ENCODE measurements at regions not wholly inside any gene's neighbourhood (a gene's known extent, or its start where the extent isn't known, plus 50 kb on each side); places are given as distances from the start of the nearest gene placed in this dataset.

DNA sequence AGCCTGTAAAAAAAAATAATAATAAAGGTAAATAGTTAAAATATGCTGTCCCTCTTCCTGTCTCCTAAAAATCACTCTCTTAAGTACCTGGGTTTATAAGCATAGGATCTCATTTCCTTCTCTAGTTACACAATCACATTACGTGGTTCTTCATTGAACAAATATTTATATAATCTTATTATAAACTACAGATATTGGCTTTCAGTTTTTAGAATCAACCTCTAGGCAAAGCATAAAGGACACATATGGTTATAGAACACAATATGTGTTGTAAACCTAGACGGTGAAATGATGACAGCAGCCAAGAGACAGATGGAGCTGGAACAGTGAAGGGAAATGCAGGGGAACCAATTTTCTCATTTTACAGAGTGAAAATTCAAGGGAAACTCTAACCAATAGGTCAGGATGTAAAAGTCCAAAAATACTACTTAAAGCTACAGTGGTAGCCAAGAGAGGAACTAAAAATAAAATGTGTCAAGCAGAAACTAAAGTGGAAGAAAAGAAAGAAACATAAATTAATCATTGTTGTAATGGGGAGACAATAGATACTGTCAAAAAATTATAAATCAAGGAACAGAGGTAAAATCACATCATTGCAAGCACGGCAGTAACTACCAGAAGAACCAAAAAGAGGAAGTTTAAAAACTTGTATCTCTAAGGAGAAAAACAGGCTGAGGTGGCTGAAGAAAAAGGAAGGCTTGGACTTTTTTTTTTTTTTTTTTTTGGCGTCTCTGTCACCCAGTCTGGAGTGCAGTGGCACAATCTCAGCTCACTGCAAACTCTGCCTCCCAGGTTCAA, 82.8 kb upstream of the CDYL start:
- H3K79me2 ChIP-seq (ENCODE audit: low read length): no peaks in the 10 kb centered on the region
- H3K27me3 ChIP-seq (ENCODE audit: low read length): no peaks in the 10 kb centered on the region
- CTCF ChIA-PET: no interaction called here
- no peaks in the 10 kb centered on the region for H3F3A ChIP-seq (ENCODE audit: low read length, unreplicated experiment)
- intact Hi-C loops (cut with micrococcal nuclease): no loop called here
- no TSS peak for BruUV-seq (replicated peaks)
- H3K27ac ChIP-seq (ENCODE audit: low read length): no peak overlapping the region
- peaks cover 9% of the 10 kb centered on the region for H3K4me1 ChIP-seq (ENCODE audit: insufficient read depth, low read length)
- no peaks in the 10 kb centered on the region for H3K9me3 ChIP-seq (ENCODE audit: low read length)
- no peaks in the 10 kb centered on the region for H3K36me3 ChIP-seq (ENCODE audit: low read depth, low read length)
- peak; percentile 70 for ATAC-seq
- peak; percentile 49 for DNase-seq
- no peak overlapping the region for H3K9ac ChIP-seq (ENCODE audit: low read length)
- H2AFZ ChIP-seq (ENCODE audit: low read length): no peak overlapping the region
- POLR2A ChIA-PET (ENCODE audit: unreplicated experiment): no interaction called here
- TF ChIP-seq, protein P1, sequence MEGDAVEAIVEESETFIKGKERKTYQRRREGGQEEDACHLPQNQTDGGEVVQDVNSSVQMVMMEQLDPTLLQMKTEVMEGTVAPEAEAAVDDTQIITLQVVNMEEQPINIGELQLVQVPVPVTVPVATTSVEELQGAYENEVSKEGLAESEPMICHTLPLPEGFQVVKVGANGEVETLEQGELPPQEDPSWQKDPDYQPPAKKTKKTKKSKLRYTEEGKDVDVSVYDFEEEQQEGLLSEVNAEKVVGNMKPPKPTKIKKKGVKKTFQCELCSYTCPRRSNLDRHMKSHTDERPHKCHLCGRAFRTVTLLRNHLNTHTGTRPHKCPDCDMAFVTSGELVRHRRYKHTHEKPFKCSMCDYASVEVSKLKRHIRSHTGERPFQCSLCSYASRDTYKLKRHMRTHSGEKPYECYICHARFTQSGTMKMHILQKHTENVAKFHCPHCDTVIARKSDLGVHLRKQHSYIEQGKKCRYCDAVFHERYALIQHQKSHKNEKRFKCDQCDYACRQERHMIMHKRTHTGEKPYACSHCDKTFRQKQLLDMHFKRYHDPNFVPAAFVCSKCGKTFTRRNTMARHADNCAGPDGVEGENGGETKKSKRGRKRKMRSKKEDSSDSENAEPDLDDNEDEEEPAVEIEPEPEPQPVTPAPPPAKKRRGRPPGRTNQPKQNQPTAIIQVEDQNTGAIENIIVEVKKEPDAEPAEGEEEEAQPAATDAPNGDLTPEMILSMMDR (conservative IDR thresholded peaks at IDR 0.05; ENCODE audit: low read depth, low read length): no peak
- TF ChIP-seq EZH2phosphoT487 (IDR thresholded peaks at IDR 0.05; ENCODE audit: borderline replicate concordance, low read length) (no peak), EZH2 (IDR thresholded peaks at IDR 0.05; ENCODE audit: low read length, unreplicated experiment) (no peak)
- H3K4me2 ChIP-seq (ENCODE audit: low read length): peak overlapping the region; percentile 44
- H3K4me3 ChIP-seq (ENCODE audit: low read length): no peak overlapping the region
- no peaks in the 10 kb centered on the region for H3K9me2 ChIP-seq (replicated peaks; ENCODE audit: low read length)
- H4K20me1 ChIP-seq (ENCODE audit: low read length): no peaks in the 10 kb centered on the region

DNA sequence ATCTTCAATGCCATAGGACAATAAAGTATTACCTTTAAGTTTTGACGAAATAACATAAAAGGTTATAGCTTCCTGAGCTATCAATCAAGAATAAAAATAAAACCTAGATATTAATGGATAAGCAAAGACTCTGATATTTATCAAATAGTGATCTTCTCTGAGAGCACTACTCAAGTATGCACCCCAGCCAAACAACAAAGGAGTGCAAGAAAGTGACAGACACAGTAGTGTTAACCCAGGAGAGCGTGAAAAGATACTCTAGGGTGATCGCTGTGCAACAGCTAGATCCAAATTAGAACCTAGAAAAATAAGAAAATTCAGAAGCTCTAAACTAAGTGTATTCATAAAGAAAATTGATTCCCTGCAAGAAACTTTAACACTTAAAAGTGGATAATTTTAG, 83.5 kb upstream of the CDYL start:
- Histone ChIP-seq H3K36me3 (ENCODE audit: low read depth, low read length) (no peaks in the 10 kb centered on the region), H2AFZ (ENCODE audit: low read length) (no peak overlapping the region), H3K4me2 (ENCODE audit: low read length) (no peak overlapping the region), H3K79me2 (ENCODE audit: low read length) (no peaks in the 10 kb centered on the region), H3K9me2 (replicated peaks; ENCODE audit: low read length) (no peaks in the 10 kb centered on the region), H3K9ac (ENCODE audit: low read length) (no peak overlapping the region), H3K4me3 (ENCODE audit: low read length) (no peak overlapping the region), H3K9me3 (ENCODE audit: low read length) (no peaks in the 10 kb centered on the region), H3F3A (ENCODE audit: low read length, unreplicated experiment) (no peaks in the 10 kb centered on the region), H3K4me1 (ENCODE audit: insufficient read depth, low read length) (peaks cover 13% of the 10 kb centered on the region), H3K27ac (ENCODE audit: low read length) (no peak overlapping the region), H4K20me1 (ENCODE audit: low read length) (no peaks in the 10 kb centered on the region), H3K27me3 (ENCODE audit: low read length) (no peaks in the 10 kb centered on the region)
- intact Hi-C loops (cut with micrococcal nuclease): no loop called here
- ATAC-seq (no peak), DNase-seq (no peak)
- CTCF ChIA-PET: no interaction called here
- POLR2A ChIA-PET (ENCODE audit: unreplicated experiment): interaction anchor here (0.6 kb wide), 1 partner anchor 219 kb away, joined by 5 read pairs; no protein-coding TSS in a partner anchor
- no peak for TF ChIP-seq EZH2 (IDR thresholded peaks at IDR 0.05; ENCODE audit: low read length, unreplicated experiment)
- TF ChIP-seq EZH2phosphoT487 (IDR thresholded peaks at IDR 0.05; ENCODE audit: borderline replicate concordance, low read length): no peak
- TF ChIP-seq, protein P1 (conservative IDR thresholded peaks at IDR 0.05; ENCODE audit: low read depth, low read length): no peak
- no TSS peak for BruUV-seq (replicated peaks)
